ENCODE measurements at regions not wholly inside any gene's neighbourhood (a gene's known extent, or its start where the extent isn't known, plus 50 kb on each side); places are given as distances from the start of the nearest gene placed in this dataset.

DNA sequence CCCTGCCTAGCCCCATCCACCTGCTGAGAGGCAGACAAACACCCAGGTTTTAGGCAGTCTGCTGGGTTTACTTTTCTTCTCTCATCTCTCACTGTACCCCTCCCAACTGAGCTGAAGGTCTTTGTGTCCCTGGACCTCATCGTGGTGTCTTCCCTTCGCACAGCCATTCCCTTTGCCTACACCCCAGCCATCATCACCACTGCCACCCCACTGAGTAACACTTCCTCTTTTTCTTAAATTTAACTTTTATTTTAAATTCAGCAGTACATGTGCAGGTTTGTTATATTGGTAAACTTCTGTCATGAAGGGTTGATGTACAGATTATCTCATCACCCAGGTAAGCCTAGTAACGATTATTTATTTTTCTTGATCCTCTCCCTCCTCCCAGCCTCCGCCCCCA, 188.3 kb upstream of the MON1B start:
- no peak for DNase-seq
- 100% methylated on average over 2 of the region's 4 CpGs for WGBS

DNA sequence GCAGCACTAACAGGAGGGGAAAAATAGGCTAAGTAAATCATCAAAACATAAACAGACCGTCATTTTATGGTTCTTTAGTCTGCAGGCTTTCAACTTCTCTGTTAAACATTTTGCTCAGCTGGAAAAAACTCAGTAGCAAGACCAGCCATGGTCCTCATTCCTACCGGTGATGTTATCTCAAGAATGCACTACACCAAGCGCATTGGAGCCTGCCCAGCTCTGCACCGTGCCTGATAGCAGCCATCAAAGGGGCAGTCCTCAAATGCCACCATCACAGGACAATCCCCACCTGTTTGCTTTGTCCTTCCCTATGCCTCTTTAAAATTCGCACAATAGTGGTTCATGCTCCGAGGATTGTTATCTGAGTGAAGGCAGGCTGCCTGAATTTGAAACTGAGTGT, 181.5 kb upstream of the MON1B start:
- H4K91ac ChIP-seq (ENCODE audit: low read length): no peak overlapping the region
- H3K79me1 ChIP-seq (replicated peaks; ENCODE audit: low read length, poor library complexity, severe bottlenecking): no peaks in the 10 kb centered on the region
- no peaks in the 10 kb centered on the region for H3K36me3 ChIP-seq (ENCODE audit: control insufficient read depth in 1 of 2, insufficient read depth in 2 of 2, low read depth in 1 of 2, low read length in 2 of 2)
- WGBS: 39% methylated on average over 6 of the region's 6 CpGs
- no peaks in the 10 kb centered on the region for H3K27me3 ChIP-seq (ENCODE audit: control insufficient read depth in 1 of 2, insufficient read depth in 1 of 2, low read length in 2 of 2)
- no peak overlapping the region for H3K14ac ChIP-seq (ENCODE audit: low read length in 2 of 2)
- no peak overlapping the region for H2AK5ac ChIP-seq (ENCODE audit: low read length, severe bottlenecking)
- H2BK12ac ChIP-seq (ENCODE audit: low read length in 2 of 2): no peak overlapping the region
- no peaks in the 10 kb centered on the region for H3K4me1 ChIP-seq (ENCODE audit: control insufficient read depth, insufficient read depth, low read depth, low read length)
- H3K9me3 ChIP-seq (ENCODE audit: control insufficient read depth, low read length): no peaks in the 10 kb centered on the region
- H3K18ac ChIP-seq (ENCODE audit: low read depth in 1 of 2, low read length in 2 of 2): no peak overlapping the region
- no peak overlapping the region for H3K27ac ChIP-seq (ENCODE audit: low read length, poor library complexity, severe bottlenecking)
- H2BK15ac ChIP-seq (ENCODE audit: low read depth, poor library complexity, severe bottlenecking): no peak overlapping the region
- H3K4me2 ChIP-seq (ENCODE audit: low read length, poor library complexity, severe bottlenecking): no peak overlapping the region
- H3K4ac ChIP-seq (ENCODE audit: low read depth in 1 of 2, low read length in 2 of 2): no peak overlapping the region
- no peak overlapping the region for H3K23ac ChIP-seq (ENCODE audit: low read length in 2 of 2)
- H2AFZ ChIP-seq (ENCODE audit: low read depth, low read length): no peak overlapping the region
- no peak overlapping the region for H3K4me3 ChIP-seq (ENCODE audit: insufficient read depth in 1 of 2, low read depth in 1 of 2, low read length in 2 of 2)
- DNase-seq: no peak
- no peak overlapping the region for H3K9ac ChIP-seq (ENCODE audit: low read length)
- no peak overlapping the region for H2BK5ac ChIP-seq (ENCODE audit: low read depth, low read length, poor library complexity, severe bottlenecking)
- H4K8ac ChIP-seq (ENCODE audit: low read length): no peak overlapping the region
- H2BK120ac ChIP-seq (ENCODE audit: low read depth, low read length): no peak overlapping the region

More for the DNA sequence above, 188.3 kb upstream of the MON1B start:
- Histone ChIP-seq H2BK12ac (ENCODE audit: low read length in 2 of 2) (no peak overlapping the region), H2AK5ac (ENCODE audit: low read length, severe bottlenecking) (no peak overlapping the region), H4K91ac (ENCODE audit: low read length) (no peak overlapping the region), H2BK120ac (ENCODE audit: low read depth, low read length) (no peak overlapping the region), H3K4me1 (ENCODE audit: control insufficient read depth, insufficient read depth, low read depth, low read length) (no peaks in the 10 kb centered on the region), H3K4me2 (ENCODE audit: low read length, poor library complexity, severe bottlenecking) (no peak overlapping the region), H3K14ac (ENCODE audit: low read length in 2 of 2) (no peak overlapping the region), H3K9ac (ENCODE audit: low read length) (no peak overlapping the region), H3K18ac (ENCODE audit: low read depth in 1 of 2, low read length in 2 of 2) (no peak overlapping the region), H2BK5ac (ENCODE audit: low read depth, low read length, poor library complexity, severe bottlenecking) (no peak overlapping the region), H2AFZ (ENCODE audit: low read depth, low read length) (no peak overlapping the region), H3K79me1 (replicated peaks; ENCODE audit: low read length, poor library complexity, severe bottlenecking) (no peaks in the 10 kb centered on the region), H3K4me3 (ENCODE audit: insufficient read depth in 1 of 2, low read depth in 1 of 2, low read length in 2 of 2) (no peak overlapping the region), H3K9me3 (ENCODE audit: control insufficient read depth, low read length) (no peaks in the 10 kb centered on the region), H3K23ac (ENCODE audit: low read length in 2 of 2) (no peak overlapping the region), H3K27me3 (ENCODE audit: control insufficient read depth in 1 of 2, insufficient read depth in 1 of 2, low read length in 2 of 2) (no peaks in the 10 kb centered on the region), H3K36me3 (ENCODE audit: control insufficient read depth in 1 of 2, insufficient read depth in 2 of 2, low read depth in 1 of 2, low read length in 2 of 2) (no peaks in the 10 kb centered on the region), H4K8ac (ENCODE audit: low read length) (no peak overlapping the region), H3K27ac (ENCODE audit: low read length, poor library complexity, severe bottlenecking) (no peak overlapping the region), H2BK15ac (ENCODE audit: low read depth, poor library complexity, severe bottlenecking) (no peak overlapping the region), H3K4ac (ENCODE audit: low read depth in 1 of 2, low read length in 2 of 2) (no peak overlapping the region)

DNA sequence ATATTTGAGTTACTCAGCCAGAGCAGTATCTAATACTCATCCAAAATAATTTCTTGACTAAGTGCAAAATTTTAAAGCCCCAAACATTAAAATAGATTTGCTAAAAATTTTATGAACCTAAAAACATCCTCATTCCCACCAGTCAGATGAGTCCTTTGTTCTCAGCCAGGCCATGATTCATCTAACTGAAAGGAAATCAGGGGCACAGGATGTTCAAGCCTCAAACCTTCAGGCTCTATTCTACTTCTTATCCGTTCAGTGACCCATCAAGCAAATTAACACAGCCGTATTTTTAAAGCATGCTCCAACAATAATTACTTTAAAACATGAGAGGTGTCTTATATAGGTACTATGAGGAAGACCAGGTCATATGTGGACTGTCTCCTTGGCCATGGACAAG, 176.5 kb upstream of the MON1B start:
- 60% methylated on average over 1 of the region's 2 CpGs for WGBS
- Histone ChIP-seq H2BK15ac (ENCODE audit: low read depth, poor library complexity, severe bottlenecking) (no peak overlapping the region), H2AFZ (ENCODE audit: low read depth, low read length) (no peak overlapping the region), H3K4me1 (ENCODE audit: control insufficient read depth, insufficient read depth, low read depth, low read length) (no peaks in the 10 kb centered on the region), H3K36me3 (ENCODE audit: control insufficient read depth in 1 of 2, insufficient read depth in 2 of 2, low read depth in 1 of 2, low read length in 2 of 2) (no peaks in the 10 kb centered on the region), H3K23ac (ENCODE audit: low read length in 2 of 2) (no peak overlapping the region), H3K27me3 (ENCODE audit: control insufficient read depth in 1 of 2, insufficient read depth in 1 of 2, low read length in 2 of 2) (no peaks in the 10 kb centered on the region), H3K9ac (ENCODE audit: low read length) (no peak overlapping the region), H3K18ac (ENCODE audit: low read depth in 1 of 2, low read length in 2 of 2) (no peak overlapping the region), H4K91ac (ENCODE audit: low read length) (no peak overlapping the region), H2AK5ac (ENCODE audit: low read length, severe bottlenecking) (no peak overlapping the region), H3K4me3 (ENCODE audit: insufficient read depth in 1 of 2, low read depth in 1 of 2, low read length in 2 of 2) (no peak overlapping the region), H3K79me1 (replicated peaks; ENCODE audit: low read length, poor library complexity, severe bottlenecking) (no peaks in the 10 kb centered on the region), H4K8ac (ENCODE audit: low read length) (no peak overlapping the region), H2BK5ac (ENCODE audit: low read depth, low read length, poor library complexity, severe bottlenecking) (no peak overlapping the region), H3K9me3 (ENCODE audit: control insufficient read depth, low read length) (no peaks in the 10 kb centered on the region), H2BK12ac (ENCODE audit: low read length in 2 of 2) (no peak overlapping the region), H3K4me2 (ENCODE audit: low read length, poor library complexity, severe bottlenecking) (no peak overlapping the region), H3K14ac (ENCODE audit: low read length in 2 of 2) (no peak overlapping the region), H2BK120ac (ENCODE audit: low read depth, low read length) (no peak overlapping the region), H3K27ac (ENCODE audit: low read length, poor library complexity, severe bottlenecking) (no peak overlapping the region), H3K4ac (ENCODE audit: low read depth in 1 of 2, low read length in 2 of 2) (no peak overlapping the region)
- DNase-seq: no peak

DNA sequence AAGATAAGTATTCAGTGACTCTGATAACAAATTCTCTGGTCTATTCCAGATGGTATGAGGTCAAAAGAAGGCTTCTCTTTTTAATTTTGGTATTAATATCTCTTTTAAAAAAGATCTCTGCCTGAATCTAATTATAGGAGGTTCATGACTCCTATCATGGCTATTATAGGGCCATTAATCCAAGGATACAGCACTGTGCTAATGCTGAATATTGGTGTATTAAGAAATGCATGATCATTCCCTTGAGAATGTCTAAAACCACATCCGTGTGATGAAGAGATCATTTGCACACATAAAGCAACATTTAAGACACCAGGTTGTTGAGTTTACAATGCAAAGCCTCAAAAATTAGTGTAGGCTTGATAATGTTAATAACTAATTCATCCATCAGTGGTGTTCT, 160.4 kb upstream of the MON1B start:
- Histone ChIP-seq H3K4me3 (ENCODE audit: insufficient read depth in 1 of 2, low read depth in 1 of 2, low read length in 2 of 2) (no peak overlapping the region), H3K4me1 (ENCODE audit: control insufficient read depth, insufficient read depth, low read depth, low read length) (no peaks in the 10 kb centered on the region), H3K9me3 (ENCODE audit: control insufficient read depth, low read length) (no peaks in the 10 kb centered on the region), H2AFZ (ENCODE audit: low read depth, low read length) (no peak overlapping the region), H4K8ac (ENCODE audit: low read length) (no peak overlapping the region), H3K27me3 (ENCODE audit: control insufficient read depth in 1 of 2, insufficient read depth in 1 of 2, low read length in 2 of 2) (no peaks in the 10 kb centered on the region), H2BK12ac (ENCODE audit: low read length in 2 of 2) (no peak overlapping the region), H2BK5ac (ENCODE audit: low read depth, low read length, poor library complexity, severe bottlenecking) (no peak overlapping the region), H3K23ac (ENCODE audit: low read length in 2 of 2) (no peak overlapping the region), H3K27ac (ENCODE audit: low read length, poor library complexity, severe bottlenecking) (no peak overlapping the region), H3K14ac (ENCODE audit: low read length in 2 of 2) (no peak overlapping the region), H2AK5ac (ENCODE audit: low read length, severe bottlenecking) (no peak overlapping the region), H4K91ac (ENCODE audit: low read length) (no peak overlapping the region), H3K18ac (ENCODE audit: low read depth in 1 of 2, low read length in 2 of 2) (no peak overlapping the region), H3K4me2 (ENCODE audit: low read length, poor library complexity, severe bottlenecking) (no peak overlapping the region), H2BK120ac (ENCODE audit: low read depth, low read length) (no peak overlapping the region), H3K36me3 (ENCODE audit: control insufficient read depth in 1 of 2, insufficient read depth in 2 of 2, low read depth in 1 of 2, low read length in 2 of 2) (no peaks in the 10 kb centered on the region), H3K4ac (ENCODE audit: low read depth in 1 of 2, low read length in 2 of 2) (no peak overlapping the region), H3K79me1 (replicated peaks; ENCODE audit: low read length, poor library complexity, severe bottlenecking) (no peaks in the 10 kb centered on the region), H3K9ac (ENCODE audit: low read length) (no peak overlapping the region), H2BK15ac (ENCODE audit: low read depth, poor library complexity, severe bottlenecking) (no peak overlapping the region)
- WGBS: 100% methylated on average over 1 of the region's 1 CpG
- DNase-seq: no peak

Data from mesenchymal stem cell (in vitro differentiated cells and primary cell).